Gastrocnemius medialis (tissue), 4 donors: ENCODE measurements at regions not wholly inside any gene's neighbourhood (a gene's known extent, or its start where the extent isn't known, plus 50 kb on each side); places are given as distances from the start of the nearest gene placed in this dataset.

ENCODE experiments used
- POLR2A ChIP-seq, 2 donors: fragments of 450-650 bp; IDR thresholded peaks; one replicate each; pipeline ENCODE4 v1.6.1; 2017; ENCODE audit warnings: antibody characterized with exemption in 2 of 2, mild to moderate bottlenecking in 2 of 2, moderate library complexity in 2 of 2
- TF ChIP-seq, protein P1 (sequence below), 5 experiments: fragments of 450-650 bp in 3 of 5; fragments of 200-600 bp in 2 of 5; sonication (generic) in 2 of 5; IDR thresholded peaks in 4 of 5; conservative IDR thresholded peaks in 1 of 5; 1 replicate in 4 of 5; 2 replicates in 1 of 5; pipeline ENCODE4 v1.5.1; 2016 to 2019; ENCODE audit warnings: antibody characterized with exemption in 5 of 5, mild to moderate bottlenecking in 3 of 5, moderate library complexity in 3 of 5

DNA sequence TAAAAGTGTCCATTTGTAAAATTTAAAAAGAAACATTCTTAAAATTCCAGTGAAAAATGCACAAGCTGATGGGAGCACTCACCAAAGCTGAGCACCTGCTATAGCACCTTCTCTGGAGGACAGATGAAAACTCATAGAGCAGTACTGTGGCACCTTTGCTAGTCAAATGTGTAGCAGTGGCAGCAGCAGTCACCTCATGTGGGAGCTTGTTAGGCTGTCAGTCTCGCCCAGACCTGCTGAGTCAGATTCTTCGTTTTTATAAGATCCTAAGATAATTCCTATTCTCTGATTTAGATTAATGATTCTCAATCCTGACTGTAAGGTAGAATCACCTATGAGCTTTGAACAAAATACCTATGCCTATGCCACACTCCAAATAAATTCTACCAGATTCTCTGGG is 325.8 kb downstream of the RPL10L start:
- TF ChIP-seq, protein P1, sequence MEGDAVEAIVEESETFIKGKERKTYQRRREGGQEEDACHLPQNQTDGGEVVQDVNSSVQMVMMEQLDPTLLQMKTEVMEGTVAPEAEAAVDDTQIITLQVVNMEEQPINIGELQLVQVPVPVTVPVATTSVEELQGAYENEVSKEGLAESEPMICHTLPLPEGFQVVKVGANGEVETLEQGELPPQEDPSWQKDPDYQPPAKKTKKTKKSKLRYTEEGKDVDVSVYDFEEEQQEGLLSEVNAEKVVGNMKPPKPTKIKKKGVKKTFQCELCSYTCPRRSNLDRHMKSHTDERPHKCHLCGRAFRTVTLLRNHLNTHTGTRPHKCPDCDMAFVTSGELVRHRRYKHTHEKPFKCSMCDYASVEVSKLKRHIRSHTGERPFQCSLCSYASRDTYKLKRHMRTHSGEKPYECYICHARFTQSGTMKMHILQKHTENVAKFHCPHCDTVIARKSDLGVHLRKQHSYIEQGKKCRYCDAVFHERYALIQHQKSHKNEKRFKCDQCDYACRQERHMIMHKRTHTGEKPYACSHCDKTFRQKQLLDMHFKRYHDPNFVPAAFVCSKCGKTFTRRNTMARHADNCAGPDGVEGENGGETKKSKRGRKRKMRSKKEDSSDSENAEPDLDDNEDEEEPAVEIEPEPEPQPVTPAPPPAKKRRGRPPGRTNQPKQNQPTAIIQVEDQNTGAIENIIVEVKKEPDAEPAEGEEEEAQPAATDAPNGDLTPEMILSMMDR (IDR thresholded peaks at IDR 0.05 in 4 of 5, conservative IDR thresholded peaks at IDR 0.05 in 1 of 5), result no peak
- TF ChIP-seq POLR2A (IDR thresholded peaks at IDR 0.05), result no peak
